Daoy (cell line): ENCODE measurements at regions not wholly inside any gene's neighbourhood (a gene's known extent, or its start where the extent isn't known, plus 50 kb on each side); places are given as distances from the start of the nearest gene placed in this dataset.

Experiments
- DNase-seq: peaks from one replicate; pipeline ENCODE4 v3.0.0-alpha.2; 2015; ENCODE audit warnings: low read depth

DNA sequence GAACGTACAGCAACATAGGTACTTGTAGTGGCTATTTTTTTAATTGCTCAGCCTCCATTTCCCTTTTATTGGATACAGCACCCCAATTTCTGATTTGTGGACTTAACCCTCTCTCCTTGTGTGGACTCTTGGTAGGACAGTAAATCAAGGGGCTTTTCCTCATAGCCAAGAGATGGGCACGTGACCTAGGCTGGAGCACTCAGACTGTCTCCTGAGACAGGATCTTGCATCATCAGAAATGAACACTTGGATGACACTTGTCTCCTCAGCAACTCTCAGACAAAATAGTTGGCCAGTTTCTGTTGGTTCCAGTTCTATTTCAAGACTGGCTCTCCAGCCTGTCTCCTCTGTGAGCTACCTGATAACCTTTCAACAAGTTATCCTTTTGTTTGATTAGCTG, 112.9 kb upstream of the ZNF678 start:
- DNase-seq, result no peak

DNA sequence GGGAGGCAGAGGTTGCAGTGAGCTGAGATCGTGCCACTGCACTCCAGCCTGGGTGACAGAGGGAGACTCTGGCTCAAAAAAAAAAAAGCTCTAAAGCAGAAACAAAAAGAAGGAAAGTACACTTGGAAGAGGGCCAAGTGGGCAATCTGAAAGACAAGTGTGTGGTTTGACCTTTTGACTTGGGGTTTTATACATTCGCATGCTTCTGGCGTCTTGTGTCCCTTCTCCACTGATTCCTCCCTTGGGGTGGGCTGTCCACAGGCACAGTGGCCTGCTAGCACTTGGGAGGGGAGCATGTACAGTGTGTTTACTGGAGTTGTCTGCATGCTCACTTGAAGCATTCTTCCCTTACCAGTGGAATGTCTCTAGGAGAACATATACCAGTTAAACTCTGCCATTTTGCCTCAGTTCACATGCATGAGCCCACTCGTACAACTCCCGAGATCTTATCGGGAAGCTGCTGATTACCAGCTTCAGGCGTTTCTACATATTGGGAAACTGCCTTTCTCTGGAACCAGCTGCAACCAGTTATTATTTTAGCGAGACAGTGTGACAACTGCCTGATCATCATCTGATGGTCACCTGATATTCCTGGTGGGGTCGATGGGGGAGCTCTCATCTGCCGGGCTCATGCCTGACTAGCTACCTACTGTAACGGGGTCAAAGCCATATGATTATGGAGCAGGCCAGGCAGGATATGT, 113.5 kb upstream of the ZNF678 start:
- DNase-seq, result no peak

DNA sequence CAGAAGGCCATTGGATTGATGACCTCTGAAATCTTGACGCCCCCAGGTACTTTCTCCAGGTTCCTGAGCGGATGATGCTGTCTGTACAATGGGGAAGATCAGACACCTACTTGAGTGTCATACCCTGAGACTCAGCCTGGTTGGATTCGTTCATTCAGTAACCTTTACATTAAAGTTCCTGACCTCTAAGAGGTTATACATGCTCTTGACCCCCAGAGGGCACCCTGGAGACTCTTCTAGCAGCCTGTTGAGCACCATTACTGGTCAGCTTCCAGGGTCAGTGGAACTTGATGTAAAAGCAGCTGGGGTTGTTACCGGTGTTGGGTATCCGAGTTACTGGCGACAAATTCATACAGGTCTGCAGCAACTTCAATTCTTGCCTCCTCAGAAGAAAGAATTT, 114.3 kb upstream of the ZNF678 start:
- DNase-seq, result peak; percentile 26

DNA sequence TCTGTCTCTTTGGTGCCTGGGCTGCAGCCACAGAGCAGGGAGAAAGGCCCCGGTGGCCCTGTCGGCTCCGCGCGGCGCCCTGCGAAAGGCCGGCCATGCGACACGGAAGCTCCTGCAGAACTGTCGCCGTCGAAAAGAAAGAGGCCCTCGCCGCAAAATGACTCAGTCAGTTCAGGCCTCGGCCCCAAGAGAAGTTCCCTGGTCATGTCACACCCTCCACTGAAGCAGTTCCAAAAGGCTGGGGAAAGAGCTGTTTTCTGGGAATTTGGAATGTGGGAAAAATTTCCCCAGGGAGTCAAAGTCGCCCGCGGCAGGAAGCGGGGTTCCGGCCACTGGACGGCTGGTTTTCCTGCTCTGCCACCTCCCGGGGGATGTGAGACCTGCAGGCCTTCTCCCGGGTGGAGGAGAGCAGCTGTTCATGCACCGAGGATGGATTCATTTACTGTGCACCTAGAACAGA, 115.8 kb upstream of the ZNF678 start:
- peak; percentile 56 for DNase-seq

DNA sequence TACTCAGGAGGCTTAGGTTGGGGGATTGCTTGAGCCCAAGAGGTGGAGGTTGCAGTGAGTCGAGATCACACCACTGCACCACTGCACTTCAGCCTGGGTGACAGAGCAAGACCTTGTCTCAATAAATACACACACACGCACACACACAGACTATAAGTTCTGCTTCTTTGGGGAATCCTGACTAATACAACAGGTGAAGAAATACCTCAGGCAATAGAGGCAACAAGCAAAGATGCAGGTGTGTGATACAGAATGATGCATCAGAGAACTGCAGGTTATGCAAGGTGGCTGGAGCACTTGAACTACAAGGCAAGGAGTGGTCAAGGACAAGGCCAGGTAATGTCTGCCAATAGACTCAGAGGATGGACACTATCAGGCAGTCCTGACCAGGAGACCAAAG, 117.6 kb upstream of the ZNF678 start:
- no peak for DNase-seq

DNA sequence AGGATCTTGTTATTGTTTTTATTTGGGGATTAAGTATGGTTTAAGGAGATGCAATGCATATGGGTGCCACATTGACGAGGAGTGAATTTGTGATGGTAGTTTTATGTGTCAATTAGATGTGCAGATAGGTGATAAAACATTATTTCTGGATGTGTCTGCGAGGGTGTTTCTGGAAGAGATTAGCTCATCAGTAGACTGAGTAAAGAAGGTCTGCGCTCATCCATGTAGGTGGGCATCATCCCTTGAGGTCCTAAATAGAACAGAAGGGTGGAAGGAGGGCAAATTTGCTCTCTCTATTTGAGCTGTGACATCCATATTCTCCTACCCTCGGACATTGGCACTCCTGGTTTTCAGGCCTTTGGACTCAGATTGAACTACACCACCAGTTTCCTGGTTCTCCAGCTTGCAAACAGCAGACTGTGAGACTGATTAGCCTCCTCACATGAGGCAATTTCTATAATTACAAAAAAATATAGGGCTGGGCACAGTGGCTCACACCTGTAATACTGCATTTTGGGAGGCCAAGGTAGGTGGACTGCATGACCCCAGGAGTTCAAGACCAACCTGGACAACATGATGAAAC, 118.2 kb upstream of the ZNF678 start:
- DNase-seq, result no peak

DNA sequence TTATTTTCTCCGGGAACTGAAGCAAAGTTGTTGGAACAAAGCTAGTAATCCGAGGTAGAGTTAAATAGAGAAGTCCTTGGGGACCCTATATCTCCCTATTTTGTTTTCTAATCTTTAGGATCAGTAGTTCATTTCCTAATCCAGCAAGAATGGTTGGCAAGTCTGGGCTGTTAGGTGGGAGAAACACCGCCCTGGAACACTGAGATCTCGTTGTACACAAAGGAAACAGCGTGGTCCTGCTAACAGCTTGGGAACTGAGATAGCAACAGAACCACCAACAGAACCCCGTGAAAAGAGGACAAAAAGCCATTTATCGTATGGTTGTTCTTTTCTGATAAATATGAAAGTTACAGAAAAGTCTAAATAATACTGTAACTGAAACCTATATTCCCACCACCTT, 121.9 kb upstream of the CDC42BPA start:
- no peak for DNase-seq

DNA sequence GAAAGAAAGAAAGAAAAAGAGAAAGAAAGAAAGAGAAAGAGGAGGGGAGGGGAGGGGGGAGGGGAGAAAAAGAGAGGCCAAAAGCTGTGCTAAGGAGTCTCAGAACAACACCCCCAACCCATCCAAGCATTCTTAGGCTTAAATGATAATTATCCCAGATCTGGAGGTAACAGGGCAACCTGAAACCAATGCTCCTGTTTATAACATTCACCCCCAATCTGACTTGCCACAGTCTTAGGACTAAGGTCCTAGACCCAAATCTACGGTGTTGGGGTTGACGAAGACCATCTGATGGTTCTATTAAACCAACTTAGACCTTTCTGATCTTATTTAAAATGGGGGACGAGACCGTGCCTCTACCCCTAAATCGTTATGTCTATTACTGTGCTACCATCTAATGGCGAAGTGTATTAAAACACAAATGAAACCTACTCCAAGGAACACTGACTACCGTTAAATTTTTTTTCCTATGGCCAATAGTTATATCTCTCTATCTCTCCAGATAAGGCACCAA, 119.3 kb upstream of the CDC42BPA start:
- DNase-seq, result peak; percentile 51

DNA sequence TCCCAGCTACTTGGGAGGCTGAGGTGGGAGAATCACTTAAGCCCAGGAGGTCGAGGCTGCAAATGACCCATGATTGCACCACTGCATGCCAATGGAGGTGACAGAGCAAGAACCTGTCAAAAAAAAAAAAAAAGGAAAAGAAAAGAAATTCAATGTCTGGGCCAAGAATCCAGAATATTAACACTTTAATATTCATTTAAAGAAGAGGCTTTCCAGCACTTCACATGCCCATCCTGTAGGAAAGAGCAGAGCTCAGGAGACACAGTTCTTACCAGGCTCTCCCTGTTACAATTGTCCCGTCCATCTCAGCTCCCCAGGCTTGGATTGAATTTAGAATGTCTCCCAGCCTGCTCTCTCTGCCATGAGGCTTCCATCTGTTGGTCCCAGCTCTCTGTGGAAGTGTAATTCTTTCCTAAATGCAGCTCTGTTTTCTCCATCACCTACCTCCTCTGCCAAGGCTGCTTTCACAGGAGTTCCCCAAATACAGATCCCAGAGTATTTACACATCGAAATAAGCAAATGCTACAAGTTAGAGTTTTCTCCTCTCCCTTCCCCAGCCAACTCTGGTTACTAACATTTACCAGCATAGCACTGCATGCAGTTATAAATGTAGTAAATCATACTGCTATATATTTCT, 116.6 kb upstream of the CDC42BPA start:
- DNase-seq, result no peak

DNA sequence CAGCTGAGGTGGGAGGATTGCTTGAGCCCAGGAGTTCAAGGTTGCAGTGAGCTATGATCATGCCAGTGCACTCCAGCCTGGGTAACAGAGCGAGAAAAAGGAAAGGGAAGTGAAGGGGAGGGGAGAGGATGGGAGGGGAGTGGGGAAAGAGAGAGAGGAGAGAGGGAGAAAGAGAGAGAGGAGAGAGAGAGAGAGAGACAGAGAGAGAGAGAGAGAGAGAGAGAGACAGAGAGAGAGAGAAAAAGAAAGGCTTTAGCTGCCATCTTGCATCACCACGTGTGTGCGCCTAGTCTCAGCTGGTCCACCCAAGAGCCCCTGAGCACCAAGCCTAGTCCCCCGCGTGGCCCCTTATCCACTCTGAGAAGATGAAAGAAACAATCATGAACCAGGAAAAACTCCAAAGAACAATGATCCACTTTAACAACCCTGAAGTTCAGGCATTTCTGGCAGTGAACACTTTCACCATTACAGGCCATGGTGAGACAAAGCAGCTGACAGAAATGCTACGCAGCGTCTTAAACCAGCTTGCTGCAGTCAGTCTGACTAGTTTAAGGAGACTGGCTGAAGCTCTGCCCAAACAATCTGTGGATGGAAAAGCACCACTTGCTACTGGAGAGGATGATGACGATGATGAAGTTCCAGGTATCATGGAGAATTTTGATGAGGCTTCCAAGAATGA, 115.5 kb upstream of the CDC42BPA start:
- no peak for DNase-seq

DNA sequence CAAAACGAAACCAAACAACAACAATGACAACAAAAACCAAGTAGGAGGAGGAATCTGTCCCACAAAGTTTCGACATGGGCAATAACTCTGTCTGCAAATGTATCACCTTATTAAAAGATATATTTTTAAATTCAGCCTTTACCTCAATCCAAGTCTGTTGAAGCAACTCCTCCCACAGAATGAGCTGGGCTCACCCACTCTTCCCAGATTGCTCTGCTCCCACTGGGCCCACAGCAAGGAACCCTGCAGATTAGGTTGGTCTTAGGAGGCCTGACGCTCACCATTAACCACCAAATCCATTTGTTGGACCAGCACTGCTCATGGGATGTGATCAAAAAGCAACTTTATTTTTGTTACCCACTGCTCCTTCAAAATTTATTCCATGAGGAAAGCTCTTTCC, 114.7 kb upstream of the CDC42BPA start:
- no peak for DNase-seq

DNA sequence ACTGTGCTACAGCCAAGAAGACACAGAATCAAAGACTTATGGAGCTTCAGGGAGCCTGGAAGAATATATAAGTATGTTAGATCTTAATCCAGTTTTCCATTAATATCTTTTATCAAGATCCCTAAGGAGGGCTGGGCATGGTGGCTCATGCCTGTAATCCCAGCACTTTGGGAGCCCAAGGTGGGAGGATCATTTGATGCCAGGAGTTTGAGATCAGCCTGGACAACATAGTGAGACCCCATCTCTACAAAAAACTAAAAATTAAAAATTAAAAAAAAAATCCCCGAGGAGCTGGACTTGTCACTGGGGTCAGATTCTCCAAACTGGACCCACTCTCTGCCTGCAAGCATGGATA, 113.9 kb upstream of the CDC42BPA start:
- DNase-seq, result no peak

DNA sequence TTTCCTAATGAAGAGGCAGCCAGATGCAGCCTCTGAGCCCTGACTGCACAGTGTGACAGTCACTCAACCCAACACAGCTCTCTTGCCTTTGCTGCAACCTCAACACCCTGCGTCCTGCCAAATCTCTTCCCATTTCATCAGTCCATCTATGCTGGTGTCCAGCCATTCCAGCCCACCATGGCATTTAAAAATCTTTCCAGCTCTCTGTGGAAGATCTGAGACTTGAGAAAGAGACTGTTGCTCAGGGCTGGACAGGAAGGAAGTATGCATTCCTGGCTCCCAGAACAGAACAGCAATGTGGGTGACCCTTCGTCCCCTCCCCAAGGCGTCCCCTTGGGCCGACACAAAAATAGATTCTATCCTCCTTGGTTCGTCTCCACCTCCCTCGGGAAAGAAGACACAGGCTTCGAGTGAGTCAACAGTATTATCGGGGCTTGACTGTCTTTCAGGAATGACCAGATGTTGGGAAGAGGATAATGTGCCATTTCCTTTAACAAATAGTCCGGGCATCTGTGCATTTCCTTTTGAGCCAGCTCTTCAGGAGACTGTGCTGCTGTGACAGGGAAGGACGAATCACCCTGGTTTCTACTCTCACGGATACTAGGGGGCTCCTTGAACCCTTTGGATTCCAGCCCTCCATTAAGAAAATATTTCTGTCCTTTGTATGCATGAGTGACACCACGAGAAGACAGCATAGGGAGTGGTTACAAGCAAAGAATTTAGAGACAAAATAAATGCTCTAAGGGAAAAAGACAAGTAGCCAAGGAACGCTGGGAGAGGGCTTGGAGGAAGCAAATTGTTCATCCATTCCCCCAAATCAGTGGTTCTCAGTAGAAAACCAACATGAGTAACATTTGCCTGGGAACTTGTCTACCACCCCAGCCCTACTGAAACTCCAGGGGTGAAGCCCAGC, 111.4 kb upstream of the CDC42BPA start:
- peak; percentile 42 for DNase-seq

DNA sequence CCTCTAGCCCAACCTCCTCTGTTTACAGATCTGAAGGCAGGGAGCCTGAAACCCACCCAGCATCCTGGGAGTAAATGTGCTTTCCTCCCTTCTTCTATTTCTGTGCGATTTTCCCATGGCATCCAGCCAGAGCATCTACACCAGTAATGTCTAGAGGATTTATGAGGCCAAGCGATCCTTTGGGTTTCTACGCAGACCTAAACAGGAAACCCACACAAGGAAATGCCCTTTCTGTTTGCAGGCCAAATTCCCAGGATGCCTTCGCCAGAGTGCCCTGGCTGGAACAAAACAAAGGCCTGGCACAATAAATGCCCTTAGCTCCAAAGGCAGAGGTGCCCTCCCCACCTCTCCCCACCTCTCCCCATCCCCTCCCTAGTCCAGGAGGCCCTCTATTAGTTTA, 110.5 kb upstream of the CDC42BPA start:
- DNase-seq, result peak; percentile 59

DNA sequence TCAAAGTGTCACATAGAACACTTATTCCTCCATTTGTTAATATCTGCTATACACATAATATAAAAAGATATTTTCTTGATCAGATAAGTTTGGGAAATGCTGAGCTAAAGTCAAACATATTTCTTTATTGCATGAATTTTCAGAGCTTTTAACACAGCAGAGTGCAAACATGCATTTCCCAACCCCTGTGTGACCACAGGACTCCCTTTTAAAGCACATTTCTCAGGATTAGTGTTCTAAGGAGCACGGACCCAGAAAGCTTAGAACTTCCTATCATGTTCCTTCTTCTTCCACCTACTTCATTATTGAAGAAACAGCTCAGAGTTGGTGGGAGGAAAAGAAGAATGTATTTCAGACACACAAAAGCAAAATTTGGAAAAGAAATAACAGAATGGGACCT, 109.1 kb upstream of the CDC42BPA start:
- DNase-seq, result no peak

DNA sequence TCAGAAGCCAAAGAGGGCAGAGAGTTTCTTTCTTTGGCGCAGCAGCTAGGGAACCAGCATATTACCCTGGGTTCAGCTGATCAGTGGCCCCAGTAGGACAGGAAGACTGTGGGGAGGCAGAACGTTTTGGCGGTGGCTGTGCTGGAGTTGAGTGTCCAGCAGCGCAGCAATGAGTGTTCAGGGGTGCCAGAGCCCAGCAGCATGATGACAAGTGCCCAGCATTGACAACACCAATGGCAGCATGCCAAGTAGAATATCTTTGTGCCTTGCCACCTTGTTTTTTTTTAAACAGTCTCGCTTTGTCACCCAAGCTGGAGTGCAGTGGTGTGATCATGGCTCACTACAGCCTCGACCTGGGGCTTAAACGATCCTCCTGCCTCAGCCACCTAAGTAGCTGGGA, 106.7 kb upstream of the CDC42BPA start:
- no peak for DNase-seq

DNA sequence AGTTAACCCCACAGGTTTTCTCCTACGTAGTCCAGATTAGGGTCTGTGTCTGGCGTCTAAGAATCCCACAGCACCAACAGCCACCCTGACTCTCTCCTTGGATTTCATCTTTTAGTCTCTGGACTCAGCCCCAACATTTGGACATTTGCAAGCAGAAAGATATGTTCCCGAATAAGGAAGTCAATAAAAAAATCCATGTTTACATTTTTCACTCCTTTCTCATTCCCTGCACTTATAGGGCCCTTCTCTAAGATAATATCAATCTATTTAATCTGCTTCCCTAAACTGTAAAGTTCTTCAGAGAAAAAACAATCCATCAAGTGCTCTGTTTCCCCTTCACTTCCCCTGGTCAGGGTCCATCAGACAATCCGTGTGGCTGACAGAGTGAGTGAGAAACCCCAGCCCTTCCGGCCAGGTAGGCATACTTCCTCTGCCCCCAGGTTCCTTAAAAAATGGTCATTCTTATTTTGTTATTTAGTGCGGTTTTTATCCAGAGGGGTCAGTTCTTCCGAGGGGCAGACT, 105.9 kb upstream of the CDC42BPA start:
- DNase-seq, result no peak

DNA sequence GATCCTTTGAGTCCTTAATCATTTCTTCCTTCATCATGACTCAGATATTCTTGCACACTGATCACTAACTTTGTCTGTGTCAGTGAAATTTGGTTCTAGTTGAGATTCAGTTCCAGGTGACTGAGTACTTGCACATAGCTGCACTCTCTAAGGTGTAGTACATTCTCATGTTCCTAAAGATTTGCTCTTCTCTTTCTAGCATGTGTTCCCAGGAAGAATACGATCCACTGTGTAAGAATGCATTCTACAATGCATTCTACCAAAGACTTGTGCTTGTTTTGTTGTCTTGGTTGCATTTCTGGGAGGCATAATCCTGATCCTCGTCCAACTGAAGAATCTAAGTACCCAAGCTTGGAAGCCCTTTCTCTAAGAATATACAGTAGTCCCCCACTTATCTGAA, 104.3 kb upstream of the CDC42BPA start:
- no peak for DNase-seq

DNA sequence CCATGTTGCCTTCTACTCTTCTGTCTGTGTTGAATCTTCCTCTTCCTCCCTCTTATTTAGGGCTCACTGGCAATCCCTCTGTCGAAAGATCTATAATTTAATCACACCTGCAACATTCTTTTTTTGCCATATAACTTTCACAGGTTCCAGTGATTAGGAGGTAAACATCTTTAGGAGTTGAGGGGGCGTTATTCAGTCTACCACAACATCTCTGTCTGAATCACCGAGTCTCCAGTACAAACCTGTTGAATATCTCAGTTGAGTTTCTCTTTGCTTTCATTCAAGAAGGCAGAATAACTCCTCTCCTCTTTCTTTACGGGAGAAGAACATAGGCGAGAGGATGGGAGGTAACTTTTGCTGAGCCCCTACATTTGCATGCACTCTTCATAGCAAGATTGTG, 101.9 kb upstream of the CDC42BPA start:
- DNase-seq, result no peak

DNA sequence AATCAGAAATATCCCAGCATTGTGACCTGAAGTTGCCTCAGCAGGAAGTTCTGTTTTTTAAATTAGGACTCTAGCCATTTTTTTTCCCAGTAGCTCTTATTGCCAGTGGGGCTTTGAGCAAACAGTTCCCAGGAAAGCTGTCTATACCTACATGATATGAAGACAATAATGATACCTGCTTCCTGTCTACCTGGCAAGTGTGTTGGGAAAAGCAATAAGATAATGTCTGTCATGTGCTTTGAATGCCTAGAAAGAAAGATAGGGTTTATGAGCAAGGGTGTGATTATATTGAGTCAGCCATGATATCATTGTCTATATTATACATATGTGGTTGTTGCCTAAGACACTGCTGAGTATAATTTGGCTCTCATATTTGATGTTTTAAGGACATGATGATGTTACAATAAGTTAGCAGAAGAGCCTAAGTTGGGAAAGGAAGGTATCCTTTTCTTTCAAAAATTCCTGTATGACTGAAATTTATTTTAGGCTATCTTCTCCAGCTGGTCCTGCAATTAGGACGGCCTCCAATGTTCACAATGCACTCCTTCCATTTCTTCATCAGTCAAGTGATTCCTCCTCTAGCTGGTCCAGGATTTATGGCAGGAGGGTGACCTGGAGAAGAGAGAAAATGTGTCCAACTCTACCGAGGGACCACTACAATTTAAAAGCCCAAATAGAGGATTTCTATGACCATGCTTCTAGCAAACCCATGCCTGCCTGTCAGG, 99.6 kb upstream of the CDC42BPA start:
- no peak for DNase-seq
